SK-N-SH (cell line): ENCODE measurements at regions not wholly inside any gene's neighbourhood (a gene's known extent, or its start where the extent isn't known, plus 50 kb on each side); places are given as distances from the start of the nearest gene placed in this dataset.

Experiments
- CTCF ChIA-PET: fragments of 300-600, 350-600 bp; formaldehyde crosslinking; extraction: SDS; loops from one replicate; lab custom pipeline; 2021; lab: Yijun Ruan, JAX
- POLR2A ChIA-PET: fragments of 350-600 bp; sonication (Branson Sonifier 250); formaldehyde crosslinking; extraction: SDS; loops from one replicate; lab custom pipeline; 2020; ENCODE audit warnings: antibody characterized with exemption, inconsistent platforms; lab: Yijun Ruan, JAX
- DNase-seq: peaks from one replicate; pipeline ENCODE4 v3.0.0; 2012
- H2AFZ ChIP-seq: fragments of 200-600 bp; sonication (generic); 2 replicates; pipeline ENCODE4 v1.8.1; 2016; ENCODE audit warnings: antibody characterized with exemption, mild to moderate bottlenecking, low read depth
- H3F3A ChIP-seq: fragments of 200-600 bp; sonication (generic); replicated peaks from 2 replicates; pipeline ENCODE3; 2016; ENCODE audit warnings: antibody characterized with exemption, mild to moderate bottlenecking; ENCODE audit not compliant: insufficient read depth
- H3K27ac ChIP-seq, 2 experiments: fragments of 200-500 bp in 1 of 2; fragments of 200-600 bp in 1 of 2; sonication (Bioruptor generic) in 1 of 2; sonication (generic), shearing (Covaris generic) in 1 of 2; 2 replicates each; pipeline versions ENCODE4 v1.5.1 to v1.6.1; 2014 to 2016; ENCODE audit warnings: low read depth in 2 of 2, inconsistent platforms in 1 of 2, low read length in 1 of 2, mild to moderate bottlenecking in 1 of 2, mixed read lengths in 1 of 2
- H3K27me3 ChIP-seq: fragments of 200-600 bp; sonication (generic), shearing (Covaris generic); 2 replicates; pipeline ENCODE4 v1.6.1; 2016; ENCODE audit warnings: mixed run types; ENCODE audit not compliant: insufficient read depth
- H3K36me3 ChIP-seq, 2 experiments: fragments of 200-500 bp in 1 of 2; fragments of 200-600 bp in 1 of 2; sonication (Bioruptor generic) in 1 of 2; sonication (generic) in 1 of 2; replicated peaks in 1 of 2; 2 replicates each; pipeline versions ENCODE3 to v1.5.1; 2014 to 2016; ENCODE audit warnings: low read length in 1 of 2, mild to moderate bottlenecking in 1 of 2; ENCODE audit not compliant: insufficient read depth in 2 of 2, control insufficient read depth in 1 of 2
- H3K4me1 ChIP-seq, 2 experiments: fragments of 200-500 bp in 1 of 2; fragments of 200-600 bp in 1 of 2; sonication (Bioruptor generic) in 1 of 2; sonication (generic), shearing (Covaris generic) in 1 of 2; 2 replicates each; pipeline versions ENCODE4 v1.5.1 to v1.6.1; 2014 to 2016; ENCODE audit warnings: low read depth in 1 of 2, low read length in 1 of 2, mixed run types in 1 of 2; ENCODE audit not compliant: insufficient read depth in 2 of 2, control insufficient read depth in 1 of 2
- H3K4me2 ChIP-seq: fragments of 200-600 bp; sonication (generic), shearing (Covaris generic); 2 replicates; pipeline ENCODE4 v1.6.1; 2017; ENCODE audit warnings: mixed run types
- H3K4me3 ChIP-seq, 2 experiments: fragments of 200-500 bp in 1 of 2; fragments of 200-600 bp in 1 of 2; sonication (Bioruptor generic) in 1 of 2; sonication (generic), shearing (Covaris generic) in 1 of 2; 2 replicates each; pipeline versions ENCODE4 v1.5.1 to v1.8.1; 2014 to 2016; ENCODE audit warnings: low read depth in 2 of 2, inconsistent platforms in 1 of 2, low read length in 1 of 2, mild to moderate bottlenecking in 1 of 2, mixed read lengths in 1 of 2, moderate library complexity in 1 of 2
- H3K79me2 ChIP-seq: fragments of 200-600 bp; sonication (generic); 2 replicates; pipeline ENCODE4 v1.8.1; 2017; ENCODE audit warnings: mild to moderate bottlenecking; ENCODE audit not compliant: insufficient read depth
- H3K9ac ChIP-seq: fragments of 200-600 bp; sonication (generic); 2 replicates; pipeline ENCODE4 v1.6.1; 2017; ENCODE audit warnings: mixed run types
- H3K9me2 ChIP-seq: fragments of 200-600 bp; sonication (generic); 2 replicates; pipeline ENCODE4 v1.6.1; 2017; ENCODE audit warnings: mixed run types
- H3K9me3 ChIP-seq: fragments of 200-600 bp; sonication (generic); 2 replicates; pipeline ENCODE4 v1.6.1; 2017; ENCODE audit warnings: mixed run types, mild to moderate bottlenecking, moderate library complexity
- H4K20me1 ChIP-seq: fragments of 200-600 bp; sonication (generic); 2 replicates; pipeline ENCODE4 v1.6.1; 2017; ENCODE audit warnings: mild to moderate bottlenecking, mixed run types; ENCODE audit not compliant: insufficient read depth
- CHD2 ChIP-seq: fragments of 150-350 bp; IDR thresholded peaks from 2 replicates; pipeline ENCODE4 v1.6.1; 2018; ENCODE audit warnings: low read length; ENCODE audit not compliant: partially characterized antibody
- ELF1 ChIP-seq: IDR thresholded peaks from 2 replicates; pipeline ENCODE4 v1.4.0; 2012
- FOSL2 ChIP-seq: IDR thresholded peaks from 2 replicates; pipeline ENCODE4 v1.4.0; 2012; ENCODE audit warnings: low read depth, mild to moderate bottlenecking, moderate library complexity, borderline replicate concordance
- FOXM1 ChIP-seq: IDR thresholded peaks from 2 replicates; pipeline ENCODE4 v1.4.0; 2012; ENCODE audit warnings: low read depth, mild to moderate bottlenecking
- GABPA ChIP-seq: IDR thresholded peaks from 2 replicates; pipeline ENCODE4 v1.4.0; 2012; ENCODE audit warnings: low read depth, mild to moderate bottlenecking
- GATA2 ChIP-seq: sonication (generic); formaldehyde crosslinking; IDR thresholded peaks from 2 replicates; pipeline ENCODE4 v1.5.0; 2020; ENCODE audit warnings: mild to moderate bottlenecking, missing genetic modification reagents
- JUND ChIP-seq: IDR thresholded peaks from 2 replicates; pipeline ENCODE4 v1.4.0; 2012
- MEF2A ChIP-seq: IDR thresholded peaks from 2 replicates; pipeline ENCODE4 v1.4.0; 2012; ENCODE audit warnings: low read depth, borderline replicate concordance
- MXI1 ChIP-seq: IDR thresholded peaks from 2 replicates; pipeline ENCODE4 v1.6.1; 2012; ENCODE audit warnings: mild to moderate bottlenecking, low read depth, low read length, improper control_type of control experiment
- NFIC ChIP-seq: IDR thresholded peaks from 2 replicates; pipeline ENCODE4 v1.4.0; 2012; ENCODE audit warnings: borderline replicate concordance
- POLR2AphosphoS5 ChIP-seq: IDR thresholded peaks from 2 replicates; pipeline ENCODE4 v1.6.1; 2012; ENCODE audit warnings: low read depth, low read length
- RFX5 ChIP-seq: IDR thresholded peaks from 2 replicates; pipeline ENCODE4 v1.6.1; 2012; ENCODE audit warnings: mild to moderate bottlenecking, improper control_type of control experiment, low read length
- RXRA ChIP-seq: IDR thresholded peaks from 2 replicates; pipeline ENCODE4 v1.4.0; 2012; ENCODE audit warnings: low read depth, mild to moderate bottlenecking, borderline replicate concordance
- TAF1 ChIP-seq: IDR thresholded peaks from 2 replicates; pipeline ENCODE4 v1.6.1; 2012; ENCODE audit warnings: low read depth, mild to moderate bottlenecking, low read length, moderate library complexity, borderline replicate concordance
- TCF12 ChIP-seq: IDR thresholded peaks from 2 replicates; pipeline ENCODE4 v1.4.0; 2012
- YY1 ChIP-seq: IDR thresholded peaks from 2 replicates; pipeline ENCODE4 v1.4.0; 2012; ENCODE audit warnings: low read depth, mild to moderate bottlenecking
- WGBS: methylation state at CpG from one replicate; pipeline ENCODE4 v1.1.6; 2017; ENCODE audit warnings: low lambda C conversion rate; 5-methylcytosine and 5-hydroxymethylcytosine counted together
- TF ChIP-seq, protein P1 (sequence below): IDR thresholded peaks from 2 replicates; pipeline ENCODE4 v1.4.0; 2012; ENCODE audit warnings: low read depth, borderline replicate concordance
- TF ChIP-seq, protein P2 (sequence below): IDR thresholded peaks from 2 replicates; pipeline ENCODE4 v1.4.0; 2012; ENCODE audit warnings: low read depth
- TF ChIP-seq, protein P3 (sequence below): IDR thresholded peaks from 2 replicates; pipeline ENCODE4 v1.4.0; 2012; ENCODE audit warnings: low read depth, borderline replicate concordance

DNA sequence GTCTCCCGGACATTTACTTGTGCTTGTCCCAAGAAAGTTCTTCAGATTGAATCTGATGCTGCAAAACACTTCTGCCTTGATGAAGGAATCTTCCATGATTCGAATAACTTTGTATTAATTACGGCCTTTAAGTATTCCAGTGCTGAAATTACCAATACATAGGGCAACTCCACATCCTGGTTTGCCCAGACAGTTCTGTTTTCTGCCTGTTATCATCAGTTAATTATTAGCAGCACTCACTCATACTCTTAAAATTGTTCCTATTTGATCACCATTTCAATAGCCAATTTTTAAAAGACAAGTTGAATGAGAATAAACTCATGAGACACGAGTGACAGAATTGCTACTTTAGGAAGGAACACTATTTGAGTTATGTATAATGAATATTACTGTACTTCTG lies 620.7 kb upstream of the ZEB2 start:
- 89% methylated on average over 4 of the region's 4 CpGs for WGBS
- H3K4me2 ChIP-seq = no peak overlapping the region
- no peaks in the 10 kb centered on the region for H3K27me3 ChIP-seq
- H3K4me1 ChIP-seq = no peaks in the 10 kb centered on the region; a peak in 1 of 4 replicates
- no peak overlapping the region for H2AFZ ChIP-seq
- no peak for DNase-seq
- H3K27ac ChIP-seq = no peak overlapping the region
- no peaks in the 10 kb centered on the region for H3K79me2 ChIP-seq
- H3F3A ChIP-seq = peaks cover 11% of the 10 kb centered on the region
- H3K36me3 ChIP-seq = no peaks in the 10 kb centered on the region
- TF ChIP-seq, protein P1, sequence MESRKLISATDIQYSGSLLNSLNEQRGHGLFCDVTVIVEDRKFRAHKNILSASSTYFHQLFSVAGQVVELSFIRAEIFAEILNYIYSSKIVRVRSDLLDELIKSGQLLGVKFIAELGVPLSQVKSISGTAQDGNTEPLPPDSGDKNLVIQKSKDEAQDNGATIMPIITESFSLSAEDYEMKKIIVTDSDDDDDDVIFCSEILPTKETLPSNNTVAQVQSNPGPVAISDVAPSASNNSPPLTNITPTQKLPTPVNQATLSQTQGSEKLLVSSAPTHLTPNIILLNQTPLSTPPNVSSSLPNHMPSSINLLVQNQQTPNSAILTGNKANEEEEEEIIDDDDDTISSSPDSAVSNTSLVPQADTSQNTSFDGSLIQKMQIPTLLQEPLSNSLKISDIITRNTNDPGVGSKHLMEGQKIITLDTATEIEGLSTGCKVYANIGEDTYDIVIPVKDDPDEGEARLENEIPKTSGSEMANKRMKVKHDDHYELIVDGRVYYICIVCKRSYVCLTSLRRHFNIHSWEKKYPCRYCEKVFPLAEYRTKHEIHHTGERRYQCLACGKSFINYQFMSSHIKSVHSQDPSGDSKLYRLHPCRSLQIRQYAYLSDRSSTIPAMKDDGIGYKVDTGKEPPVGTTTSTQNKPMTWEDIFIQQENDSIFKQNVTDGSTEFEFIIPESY = no peak
- TF ChIP-seq POLR2AphosphoS5 (no peak), ELF1 (no peak), TAF1 (no peak), MEF2A (no peak), FOXM1 (no peak), FOSL2 (no peak), MXI1 (no peak), GABPA (no peak), TCF12 (no peak), RXRA (no peak), JUND (no peak), GATA2 (no peak)
- TF ChIP-seq, protein P2, sequence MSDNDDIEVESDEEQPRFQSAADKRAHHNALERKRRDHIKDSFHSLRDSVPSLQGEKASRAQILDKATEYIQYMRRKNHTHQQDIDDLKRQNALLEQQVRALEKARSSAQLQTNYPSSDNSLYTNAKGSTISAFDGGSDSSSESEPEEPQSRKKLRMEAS = no peak
- H3K9me2 ChIP-seq = no peaks in the 10 kb centered on the region
- ChIA-PET CTCF (no interaction called here), POLR2A (no interaction called here)
- no peaks in the 10 kb centered on the region for H4K20me1 ChIP-seq
- no peak overlapping the region for H3K9ac ChIP-seq
- H3K4me3 ChIP-seq = no peak overlapping the region
- H3K9me3 ChIP-seq = no peaks in the 10 kb centered on the region

DNA sequence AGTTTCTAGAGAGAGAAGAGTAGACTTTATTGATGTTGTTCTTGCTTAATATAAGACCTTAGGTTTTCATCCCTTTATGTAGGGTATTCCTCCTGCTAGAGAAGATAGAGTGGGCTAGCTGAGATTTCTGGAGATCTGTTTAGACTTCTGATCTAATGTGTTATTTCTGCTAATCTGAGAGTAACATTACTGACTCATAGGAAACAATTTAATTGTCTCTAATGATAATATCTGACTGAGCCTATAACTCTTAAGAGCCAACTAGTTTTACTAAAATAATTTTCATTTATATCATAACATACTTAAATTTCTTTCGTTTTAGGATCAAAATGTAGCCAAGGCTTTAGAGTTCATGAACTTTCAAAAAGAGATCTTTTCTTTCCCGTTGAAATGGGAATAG lies 618.7 kb upstream of the ZEB2 start:
- H2AFZ ChIP-seq = no peak overlapping the region; the same call in 1 of the 2 replicates
- H3K9ac ChIP-seq = no peak overlapping the region
- H3F3A ChIP-seq = peaks cover 11% of the 10 kb centered on the region
- H3K9me3 ChIP-seq = no peaks in the 10 kb centered on the region
- H4K20me1 ChIP-seq = no peaks in the 10 kb centered on the region
- TF ChIP-seq, protein P3, sequence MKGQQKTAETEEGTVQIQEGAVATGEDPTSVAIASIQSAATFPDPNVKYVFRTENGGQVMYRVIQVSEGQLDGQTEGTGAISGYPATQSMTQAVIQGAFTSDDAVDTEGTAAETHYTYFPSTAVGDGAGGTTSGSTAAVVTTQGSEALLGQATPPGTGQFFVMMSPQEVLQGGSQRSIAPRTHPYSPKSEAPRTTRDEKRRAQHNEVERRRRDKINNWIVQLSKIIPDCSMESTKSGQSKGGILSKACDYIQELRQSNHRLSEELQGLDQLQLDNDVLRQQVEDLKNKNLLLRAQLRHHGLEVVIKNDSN = no peak
- TF ChIP-seq GABPA = no peak
- no peak for TF ChIP-seq RFX5
- no peak for TF ChIP-seq YY1
- TF ChIP-seq RXRA = no peak
- no peak for TF ChIP-seq CHD2
- no peak for TF ChIP-seq FOXM1
- no peak for TF ChIP-seq NFIC
- TF ChIP-seq POLR2AphosphoS5 = no peak
- TF ChIP-seq, all 33 proteins: peak for 0
- no peaks in the 10 kb centered on the region for H3K79me2 ChIP-seq
- H3K27ac ChIP-seq = peak overlapping the region in 1 of 2 experiments; percentile 46; a peak in 1 of 4 replicates
- no peaks in the 10 kb centered on the region for H3K36me3 ChIP-seq
- no peak overlapping the region; the same call in 1 of the 2 replicates for H3K4me2 ChIP-seq
- WGBS = 30% methylated on average over 2 of the region's 2 CpGs
- ChIA-PET CTCF (no interaction called here), POLR2A (no interaction called here)
- H3K27me3 ChIP-seq = no peaks in the 10 kb centered on the region
- no peak for DNase-seq
- no peaks in the 10 kb centered on the region for H3K9me2 ChIP-seq
- no peak overlapping the region for H3K4me3 ChIP-seq
- no peaks in the 10 kb centered on the region; a peak in 1 of 4 replicates for H3K4me1 ChIP-seq
